Ovary (tissue), 7 donors: ENCODE measurements at regions not wholly inside any gene's neighbourhood (a gene's known extent, or its start where the extent isn't known, plus 50 kb on each side); places are given as distances from the start of the nearest gene placed in this dataset.

Experiments used
- DNase-seq, 5 donors: peaks; one replicate each; pipeline ENCODE4 v3.0.0-alpha.2; 2019 to 2020
- H3K27ac ChIP-seq, 2 donors: fragments of 200-600 bp; one replicate each; pipeline versions ENCODE4 v1.5.1 to v1.8.0; 2019 to 2022
- H3K27me3 ChIP-seq: fragments of 200-600 bp; one replicate; pipeline ENCODE4 v1.8.0; 2022
- H3K36me3 ChIP-seq: fragments of 200-600 bp; sonication (generic); one replicate; pipeline ENCODE4 v1.5.1; 2019
- H3K4me1 ChIP-seq: one replicate; pipeline ENCODE4 v1.8.1; 2013; ENCODE audit warnings: mild to moderate bottlenecking, moderate library complexity; ENCODE audit not compliant: insufficient read depth
- H3K4me3 ChIP-seq: fragments of 200-600 bp; sonication (generic); one replicate; pipeline ENCODE4 v1.5.1; 2017
- H3K9me3 ChIP-seq, 2 donors: fragments of 200-600 bp in 1 of 2; sonication (generic) in 1 of 2; one replicate each; pipeline versions ENCODE4 v1.5.1 to v1.8.1; 2013 to 2019; ENCODE audit warnings: mild to moderate bottlenecking in 1 of 2, moderate library complexity in 1 of 2
- CTCF ChIP-seq, 3 donors: fragments of 450-650 bp in 2 of 3; fragments of 200-600 bp in 1 of 3; IDR thresholded peaks; one replicate each; pipeline versions ENCODE4 v1.5.1 to v1.8.0; 2016 to 2022; ENCODE audit warnings: antibody characterized with exemption in 3 of 3, mild to moderate bottlenecking in 1 of 3
- EP300 ChIP-seq: sonication (generic); formaldehyde crosslinking; IDR thresholded peaks from one replicate; pipeline ENCODE4 v1.6.1; 2017; ENCODE audit warnings: antibody characterized with exemption
- POLR2A ChIP-seq: fragments of 450-650 bp; IDR thresholded peaks from one replicate; pipeline ENCODE4 v1.6.1; 2017; ENCODE audit warnings: antibody characterized with exemption, mild to moderate bottlenecking, moderate library complexity
- WGBS, 3 donors: extraction: QIAGEN DNeasy Blood & Tissue Kit in 1 of 3; methylation state at CpG; one replicate each; pipeline versions ENCODE4 v1.1.5 to v1.1.7; 2013 to 2017; 5-methylcytosine and 5-hydroxymethylcytosine counted together
- intact Hi-C, 4 donors: fragments of 100-400 bp; cut with DNase I; formaldehyde crosslinking; loops; one replicate each; pipeline versions ENCODE4 v1.11.0 to v1.15.1; 2022 to 2023
- donor health status: DM: no; HTN: no; CAD: no; lungs with moderate emphysema.
- donor health status: DM: no; HTN: no; CAD: no.
- donor health status: Bipolar disorder and iron deficiency.
- donor health status: DM: no; HTN: no; CAD: no.
- donor health status: DM: yes; HTN: yes; CAD: no.

- Histone ChIP-seq H3K27ac (no peak overlapping the region), H3K4me1 (no peaks in the 10 kb centered on the region), H3K4me3 (no peak overlapping the region), H3K27me3 (no peaks in the 10 kb centered on the region), H3K36me3 (no peaks in the 10 kb centered on the region), H3K9me3 (no peaks in the 10 kb centered on the region)
- 80 to 91% (median 85%) methylated on average over 3 of the region's 3 CpGs for WGBS, 3 donors
- intact Hi-C loops = no loop called here
- DNase-seq = no peak
- TF ChIP-seq POLR2A (no peak), CTCF (IDR thresholded peaks at IDR 0.05) (no peak), EP300 (no peak)
These were observed 149.0 kb downstream of the SERPINI1 start for GRCh38 chr3:167884481-167884880.

- H3K9me3 ChIP-seq = no peaks in the 10 kb centered on the region
- no peak overlapping the region for H3K4me3 ChIP-seq
- no peak for DNase-seq
- H3K27me3 ChIP-seq = no peaks in the 10 kb centered on the region
- no peak for TF ChIP-seq CTCF (IDR thresholded peaks at IDR 0.05)
- TF ChIP-seq POLR2A = no peak
- no peak for TF ChIP-seq EP300
- 90 to 95% (median 93%) methylated on average over 1 of the region's 1 CpG for WGBS, 3 donors
- H3K36me3 ChIP-seq = no peaks in the 10 kb centered on the region
- H3K4me1 ChIP-seq = no peaks in the 10 kb centered on the region
- intact Hi-C loops = no loop called here
- H3K27ac ChIP-seq = no peak overlapping the region
These were observed 147.9 kb downstream of the SERPINI1 start for GRCh38 chr3:167883452-167883851.

DNA sequence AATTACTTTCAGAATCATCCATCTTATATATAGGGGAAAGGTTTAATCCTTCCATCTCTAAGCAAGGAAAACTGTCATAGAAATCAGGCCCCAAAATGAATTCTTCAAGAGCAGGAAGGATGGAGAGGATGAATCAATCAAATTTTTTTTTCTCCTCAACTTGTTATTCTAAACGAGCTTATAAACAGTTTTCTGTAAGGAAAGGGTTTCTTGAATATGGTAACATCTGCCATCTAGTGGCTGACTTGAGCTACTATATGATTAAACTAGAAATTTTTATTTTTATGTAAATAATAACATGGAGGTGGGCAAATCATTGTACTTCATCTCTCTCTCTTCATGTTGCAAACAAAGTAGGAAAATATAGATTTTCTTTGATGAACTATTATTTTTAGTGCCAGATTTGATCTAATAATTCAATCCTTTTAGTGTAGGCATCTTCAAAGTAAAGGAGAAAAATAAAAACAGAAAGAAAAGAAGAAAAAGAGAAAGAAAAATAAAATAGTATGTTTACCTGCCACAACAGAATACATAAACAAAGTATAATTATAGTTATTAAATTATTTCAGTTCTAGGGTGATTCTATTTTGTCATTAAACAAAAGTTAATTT is 146.6 kb downstream of the SERPINI1 start:
- TF ChIP-seq EP300 (no peak), CTCF (IDR thresholded peaks at IDR 0.05) (peak in 1 of 3 donors; percentile 23), POLR2A (no peak)
- 0% methylated on average over 1 of the region's 1 CpG for WGBS, 3 donors
- intact Hi-C loops = no loop called here
- H3K27me3 ChIP-seq = no peaks in the 10 kb centered on the region
- no peaks in the 10 kb centered on the region for H3K4me1 ChIP-seq
- DNase-seq = no peak
- no peaks in the 10 kb centered on the region for H3K36me3 ChIP-seq
- no peak overlapping the region for H3K27ac ChIP-seq
- H3K9me3 ChIP-seq = no peaks in the 10 kb centered on the region
- no peak overlapping the region for H3K4me3 ChIP-seq

DNA sequence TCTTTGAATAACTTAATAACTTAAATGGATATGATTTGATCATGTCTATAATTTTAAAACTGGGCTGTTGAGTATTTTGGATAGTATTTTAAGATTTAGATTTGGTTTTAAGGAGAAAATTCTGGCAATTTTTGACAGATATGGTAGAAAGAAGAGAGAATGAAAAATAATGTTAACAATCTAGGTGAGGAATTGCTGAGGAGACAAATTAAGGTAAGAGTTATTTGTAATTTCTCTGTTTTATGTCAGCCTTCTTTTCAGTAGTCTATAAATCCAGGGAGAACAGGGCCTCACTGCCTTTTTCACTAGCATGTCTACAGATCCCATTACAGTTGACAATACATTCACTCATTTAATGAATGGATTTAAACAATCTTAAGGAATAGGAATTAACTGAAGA is 144.7 kb downstream of the SERPINI1 start:
- no peak for DNase-seq
- Histone ChIP-seq H3K4me3 (no peak overlapping the region), H3K27ac (no peak overlapping the region), H3K36me3 (no peaks in the 10 kb centered on the region), H3K9me3 (no peaks in the 10 kb centered on the region), H3K4me1 (no peaks in the 10 kb centered on the region), H3K27me3 (no peaks in the 10 kb centered on the region)
- no peak for TF ChIP-seq CTCF (IDR thresholded peaks at IDR 0.05)
- no peak for TF ChIP-seq POLR2A
- TF ChIP-seq EP300 = no peak
- intact Hi-C loops = no loop called here
